ENCODE measurements at regions not wholly inside any gene's neighbourhood (a gene's known extent, or its start where the extent isn't known, plus 50 kb on each side); places are given as distances from the start of the nearest gene placed in this dataset.

- no peaks in the 10 kb centered on the region for H3K36me3 ChIP-seq
- ATAC-seq (no peak), DNase-seq (no peak)
- intact Hi-C loops (cut with DNase I), result no loop called here
- no peak overlapping the region for H3K4me3 ChIP-seq
- TF ChIP-seq CTCF (IDR thresholded peaks at IDR 0.05) (peak in 3 of 12 donors; percentile 26 to 46 (median 35)), POLR2A (IDR thresholded peaks at IDR 0.05) (no peak)
- no peaks in the 10 kb centered on the region for H3K4me1 ChIP-seq
- WGBS, 4 donors, result 24 to 45% (median 35%) methylated on average over 1 of the region's 1 CpG
- no peaks in the 10 kb centered on the region for H3K9me3 ChIP-seq
- H3K27ac ChIP-seq, result no peak overlapping the region
- H3K27me3 ChIP-seq, result no peaks in the 10 kb centered on the region
Observed at GRCh38 chrX:142089193-142089592, 115.9 kb downstream of the MAGEC2 start.

DNA sequence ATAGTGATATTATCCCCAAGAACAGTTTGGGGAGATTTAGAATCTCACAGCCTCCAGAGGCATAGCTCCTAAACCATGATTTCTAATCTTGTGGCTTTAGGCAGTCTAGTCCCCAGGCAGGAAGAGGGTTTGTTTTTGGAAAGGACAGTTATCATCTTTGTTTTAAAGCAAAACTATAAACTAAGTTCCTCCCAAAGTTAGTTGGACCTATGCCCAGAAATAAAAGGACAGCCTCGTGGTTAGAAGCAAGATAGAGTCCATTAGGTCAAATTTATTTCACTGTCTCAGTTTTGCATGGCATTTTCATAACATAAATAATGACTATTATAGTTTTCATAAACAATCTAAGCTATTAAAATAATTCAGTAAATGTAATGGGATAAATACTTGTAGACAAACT, 120.5 kb downstream of the MAGEC2 start:
- 8 to 22% (median 14%) methylated on average over 1 of the region's 1 CpG for WGBS, 4 donors
- H3K27ac ChIP-seq, result no peak overlapping the region
- no peak overlapping the region for H3K4me3 ChIP-seq
- DNase-seq, result no peak
- no peaks in the 10 kb centered on the region for H3K9me3 ChIP-seq
- ATAC-seq, result no peak
- H3K27me3 ChIP-seq, result no peaks in the 10 kb centered on the region
- no peaks in the 10 kb centered on the region for H3K4me1 ChIP-seq
- H3K36me3 ChIP-seq, result no peaks in the 10 kb centered on the region
- TF ChIP-seq POLR2A (IDR thresholded peaks at IDR 0.05), result no peak
- no peak for TF ChIP-seq CTCF (IDR thresholded peaks at IDR 0.05)
- intact Hi-C loops (cut with DNase I), result no loop called here

DNA sequence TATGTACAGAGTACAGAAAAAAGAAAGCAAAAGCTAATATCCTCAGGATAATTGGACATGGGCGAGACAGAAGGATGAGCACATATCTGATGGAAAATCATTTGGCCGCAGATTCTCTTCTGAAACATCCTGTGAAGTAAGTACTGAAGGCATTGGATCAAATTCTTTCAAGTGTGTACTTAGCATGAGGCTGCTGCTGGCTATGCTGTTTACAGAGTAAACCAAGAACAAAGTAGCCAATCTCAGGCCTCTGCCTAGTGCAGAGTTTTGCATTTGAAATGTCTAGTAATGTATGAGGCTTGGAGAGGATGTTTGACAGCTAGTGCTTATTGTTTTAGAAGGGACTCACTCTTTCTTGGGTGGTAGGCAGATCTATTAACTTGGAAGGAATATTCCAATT, 128.5 kb downstream of the MAGEC2 start:
- H3K9me3 ChIP-seq, result no peaks in the 10 kb centered on the region
- no peaks in the 10 kb centered on the region for H3K4me1 ChIP-seq
- no peak overlapping the region for H3K4me3 ChIP-seq
- H3K27ac ChIP-seq, result no peak overlapping the region
- no peak for DNase-seq
- no peaks in the 10 kb centered on the region for H3K36me3 ChIP-seq
- WGBS, 4 donors, result 56 to 68% (median 62%) methylated on average over 2 of the region's 2 CpGs
- intact Hi-C loops (cut with DNase I), result no loop called here
- peaks cover 0 to 4% (median 0%) of the 10 kb centered on the region in 9 donors for H3K27me3 ChIP-seq
- no peak for ATAC-seq
- TF ChIP-seq POLR2A (IDR thresholded peaks at IDR 0.05), result no peak
- no peak for TF ChIP-seq CTCF (IDR thresholded peaks at IDR 0.05)

DNA sequence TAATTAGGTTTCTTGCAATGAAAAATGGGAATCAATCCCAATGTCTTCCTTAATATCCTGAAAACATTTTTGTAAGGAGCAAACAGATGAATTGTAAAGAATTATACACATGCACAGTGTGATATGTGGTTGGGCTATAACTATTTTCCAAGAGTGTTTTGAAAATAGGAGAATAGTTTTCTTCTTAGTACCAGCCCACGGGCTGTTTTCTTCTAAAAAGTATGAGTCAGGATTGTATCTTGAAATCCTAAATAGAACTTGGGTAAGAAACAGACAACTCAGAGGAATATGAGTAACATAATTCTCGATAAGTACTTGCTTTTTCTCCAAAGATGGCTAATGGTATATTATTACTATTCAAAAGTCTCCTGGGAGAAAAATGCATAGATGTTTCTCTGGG, 136.7 kb downstream of the MAGEC2 start:
- H3K27me3 ChIP-seq, result peaks cover 0 to 4% (median 0%) of the 10 kb centered on the region in 9 donors
- H3K9me3 ChIP-seq, result no peaks in the 10 kb centered on the region
- no peaks in the 10 kb centered on the region for H3K4me1 ChIP-seq
- no peak overlapping the region for H3K4me3 ChIP-seq
- 41 to 64% (median 48%) methylated on average over 2 of the region's 2 CpGs for WGBS, 4 donors
- no peak for ATAC-seq
- no peak overlapping the region for H3K27ac ChIP-seq
- H3K36me3 ChIP-seq, result no peaks in the 10 kb centered on the region
- intact Hi-C loops (cut with DNase I), result no loop called here
- DNase-seq, result no peak
- TF ChIP-seq POLR2A (IDR thresholded peaks at IDR 0.05), result no peak
- TF ChIP-seq CTCF (IDR thresholded peaks at IDR 0.05), result no peak
